Lower leg skin (tissue), 3 donors: ENCODE measurements at regions not wholly inside any gene's neighbourhood (a gene's known extent, or its start where the extent isn't known, plus 50 kb on each side); places are given as distances from the start of the nearest gene placed in this dataset.

Source experiments
- CTCF ChIP-seq, 3 donors: fragments of 450-650 bp; IDR thresholded peaks; one replicate each; pipeline ENCODE4 v1.5.1; 2016; ENCODE audit warnings: antibody characterized with exemption in 3 of 3, mild to moderate bottlenecking in 3 of 3, moderate library complexity in 2 of 3
- POLR2A ChIP-seq, 2 donors: fragments of 450-650 bp; IDR thresholded peaks; one replicate each; pipeline ENCODE4 v1.6.1; 2016 to 2017; ENCODE audit warnings: antibody characterized with exemption in 2 of 2, mild to moderate bottlenecking in 1 of 2, moderate library complexity in 1 of 2

- TF ChIP-seq CTCF (IDR thresholded peaks at IDR 0.05) (no peak), POLR2A (IDR thresholded peaks at IDR 0.05) (no peak)
These were observed 366.4 kb upstream of the AGTR1 start for GRCh38 chr3:148331081-148331846.
